DMS79 treated with DMSO at 0.1 percent for 48 hours (cell line): ENCODE measurements at regions not wholly inside any gene's neighbourhood (a gene's known extent, or its start where the extent isn't known, plus 50 kb on each side); places are given as distances from the start of the nearest gene placed in this dataset.
"Not testable (repeated sequence)": the region's sequence is repeated elsewhere in the genome, so short reads cannot be mapped to it uniquely, and the experiment has no call there.

Experiments used
- DNase-seq: peaks from one replicate; lab custom pipeline; 2025; lab: John Stamatoyannopoulos, UW

DNA sequence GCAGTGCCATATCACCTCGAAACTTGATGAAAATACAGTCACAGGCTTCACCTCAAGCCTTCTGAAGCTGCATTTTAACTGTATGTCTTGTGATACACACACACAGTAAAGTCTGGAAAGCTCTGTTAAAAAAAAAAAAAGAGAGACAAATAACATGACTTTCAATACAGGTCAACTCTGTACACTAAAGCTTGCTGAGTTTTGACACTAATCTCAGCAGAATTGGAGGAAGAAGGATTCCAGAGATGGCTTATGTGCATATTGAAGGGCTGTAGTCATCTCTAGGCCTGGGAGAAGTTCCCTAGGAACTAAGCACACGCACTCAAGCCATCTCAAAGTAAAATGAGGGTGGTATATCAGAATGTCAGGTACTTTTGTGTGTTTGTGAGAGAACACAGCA lies 875.1 kb downstream of the EPHA4 start:
- no peak for DNase-seq

DNA sequence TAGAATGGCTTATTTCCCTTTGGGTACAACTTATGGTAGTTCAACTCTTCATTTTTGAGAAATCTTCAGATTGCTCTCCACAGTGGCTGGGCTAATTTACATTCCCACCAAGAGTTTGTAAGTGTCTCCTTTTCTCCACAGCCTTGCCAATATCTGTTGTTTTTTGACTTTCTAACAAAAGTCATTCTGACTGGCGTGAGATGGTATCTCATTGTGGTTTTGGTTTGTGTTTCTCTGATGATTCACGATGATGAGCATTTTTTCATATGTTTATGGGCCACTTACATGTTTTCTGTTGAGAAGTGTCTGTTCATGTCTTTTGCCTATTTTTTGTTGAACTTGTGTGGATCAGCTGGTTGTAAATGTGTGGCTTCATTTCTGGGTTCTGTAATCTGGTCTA lies 871.0 kb downstream of the EPHA4 start:
- DNase-seq, result no peak

DNA sequence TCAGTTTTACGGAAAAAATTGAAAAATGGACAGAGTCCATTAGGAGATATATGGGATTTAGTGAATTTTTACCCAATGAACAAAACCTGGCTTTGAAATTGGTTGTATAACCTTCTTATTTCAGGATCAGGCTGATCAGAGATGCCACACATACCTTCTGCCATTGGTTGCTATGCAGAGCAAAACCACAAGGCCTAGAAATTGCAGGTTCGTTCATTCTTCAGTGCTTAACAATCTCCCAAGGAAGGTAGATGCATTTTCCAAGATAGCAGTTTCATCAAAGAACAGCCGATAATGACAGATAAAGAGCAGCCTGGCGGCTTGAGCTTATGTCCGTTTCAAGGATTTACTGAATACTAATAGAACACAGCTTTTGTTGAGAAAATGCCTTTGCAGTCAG lies 868.8 kb downstream of the EPHA4 start:
- no peak for DNase-seq

DNA sequence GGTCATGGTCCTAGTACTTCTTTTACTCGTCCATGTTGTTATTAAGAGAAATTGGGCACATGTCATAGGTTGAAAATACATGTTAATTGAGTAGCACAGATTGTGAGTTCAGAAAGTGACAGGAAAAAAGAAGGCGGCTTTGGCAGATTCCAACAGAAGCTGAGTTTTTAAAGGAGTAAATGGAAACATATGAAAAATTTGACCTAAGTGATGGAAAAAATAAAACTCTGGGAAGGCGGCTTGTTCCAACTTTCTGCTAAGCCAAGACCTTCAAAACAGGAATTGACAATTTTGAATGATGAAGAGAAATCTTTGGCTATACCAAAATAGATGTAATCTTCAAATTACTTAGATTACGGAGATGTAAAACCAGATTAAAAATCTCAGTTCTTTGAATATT lies 868.0 kb downstream of the EPHA4 start:
- no peak for DNase-seq

GRCh38 chr2:220704810-220705209 lies 867.3 kb downstream of the EPHA4 start:
- no peak for DNase-seq

GRCh38 chr2:220705678-220706077 lies 866.4 kb downstream of the EPHA4 start:
- no peak for DNase-seq

GRCh38 chr2:220707261-220707660 lies 864.8 kb downstream of the EPHA4 start:
- no peak for DNase-seq

DNA sequence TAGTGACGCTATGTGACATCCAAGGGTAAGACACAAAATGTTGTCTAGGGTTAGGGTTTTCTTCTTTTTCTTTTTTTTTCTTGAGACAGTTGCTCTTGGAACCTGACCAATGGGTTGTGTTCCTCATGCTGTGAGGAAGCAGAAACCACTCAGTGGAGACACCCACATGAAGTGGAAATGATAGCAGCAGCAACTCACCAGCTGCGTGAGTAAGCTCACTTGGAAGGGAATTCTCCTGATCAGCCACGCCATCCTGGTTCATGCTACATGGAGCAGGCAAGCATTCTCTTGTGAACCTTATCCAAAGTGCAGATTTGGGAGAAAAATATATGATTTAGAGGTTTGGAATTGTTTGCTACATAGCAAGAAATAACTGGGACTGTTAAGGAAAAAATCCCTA lies 863.7 kb downstream of the EPHA4 start:
- DNase-seq, result no peak

GRCh38 chr2:220717283-220717682 lies 854.8 kb downstream of the EPHA4 start:
- DNase-seq, result no peak

DNA sequence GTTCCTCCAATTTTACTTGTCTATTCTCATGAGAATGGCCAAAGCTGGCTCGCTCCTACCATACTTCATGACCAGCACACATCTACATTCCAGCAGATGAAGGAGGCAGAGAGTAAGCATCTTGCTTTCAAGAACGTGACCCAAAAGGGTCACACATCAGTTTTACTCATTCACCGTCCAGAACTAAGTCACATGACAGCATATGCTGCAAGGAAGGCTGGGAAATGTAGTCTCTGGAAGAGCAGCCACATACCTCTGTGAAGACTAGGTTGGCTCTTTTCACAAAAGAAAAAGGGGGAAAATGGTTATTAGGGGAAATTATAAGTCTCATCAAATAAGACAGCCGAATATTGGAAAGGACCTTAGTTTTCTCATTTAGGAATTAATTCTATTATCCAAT lies 835.3 kb downstream of the EPHA4 start:
- no peak for DNase-seq

GRCh38 chr2:220743203-220743602 lies 828.9 kb downstream of the EPHA4 start:
- no peak for DNase-seq

DNA sequence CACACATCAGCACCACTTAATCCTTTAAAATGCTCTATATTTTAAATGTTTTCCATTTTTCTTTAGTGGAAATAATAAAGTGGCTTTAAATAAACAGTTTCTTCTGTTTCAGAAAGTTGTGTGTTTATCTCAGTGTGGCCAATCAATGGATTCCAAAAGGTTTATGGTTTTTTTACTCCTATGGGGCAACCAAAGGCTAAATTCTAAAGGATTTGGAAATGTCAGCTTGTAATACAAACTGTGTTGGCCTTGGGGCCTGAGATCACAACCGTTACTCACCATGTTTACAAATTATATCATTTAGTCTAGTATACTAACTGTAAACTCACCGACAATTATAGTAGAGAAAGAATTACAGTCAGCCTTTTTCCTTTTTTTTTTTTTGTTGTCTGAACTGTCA lies 827.2 kb downstream of the EPHA4 start:
- DNase-seq, result no peak

- DNase-seq, result no peak
These were observed 826.4 kb downstream of the EPHA4 start for GRCh38 chr2:220745682-220746081.

GRCh38 chr2:220747736-220748135 lies 824.4 kb downstream of the EPHA4 start:
- DNase-seq, result no peak

- no peak for DNase-seq
These were observed 823.1 kb downstream of the EPHA4 start for GRCh38 chr2:220748875-220749479.

DNA sequence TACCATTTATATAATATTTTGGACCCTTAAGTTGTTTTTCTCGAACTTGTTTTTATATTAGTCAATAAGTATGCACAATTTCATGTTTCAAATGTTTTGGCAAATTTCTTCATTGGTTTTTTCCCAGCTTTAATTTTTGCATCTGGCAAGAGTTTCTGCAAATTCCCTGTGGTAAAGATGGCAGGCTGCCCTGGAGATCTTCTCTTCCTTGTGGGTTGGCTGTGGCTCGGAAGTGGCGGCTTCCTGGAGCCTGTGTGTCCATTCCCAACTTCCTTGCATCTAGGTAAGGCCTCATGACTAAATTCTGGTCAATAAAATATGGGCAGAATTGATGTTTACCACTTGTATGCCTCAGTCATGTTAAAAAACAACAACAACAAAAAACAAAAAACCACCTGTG lies 818.6 kb downstream of the EPHA4 start:
- DNase-seq, result no peak

GRCh38 chr2:220756653-220757052 lies 815.5 kb downstream of the EPHA4 start:
- no peak for DNase-seq

- not testable (repeated sequence) for DNase-seq
These were observed 813.7 kb downstream of the EPHA4 start for GRCh38 chr2:220758376-220758775.

GRCh38 chr2:220764171-220764570 lies 807.9 kb downstream of the EPHA4 start:
- no peak for DNase-seq

- DNase-seq, result no peak
These were observed 804.4 kb downstream of the EPHA4 start for GRCh38 chr2:220767591-220768255.

- no peak for DNase-seq
These were observed 796.1 kb downstream of the EPHA4 start for GRCh38 chr2:220775856-220776488.

DNA sequence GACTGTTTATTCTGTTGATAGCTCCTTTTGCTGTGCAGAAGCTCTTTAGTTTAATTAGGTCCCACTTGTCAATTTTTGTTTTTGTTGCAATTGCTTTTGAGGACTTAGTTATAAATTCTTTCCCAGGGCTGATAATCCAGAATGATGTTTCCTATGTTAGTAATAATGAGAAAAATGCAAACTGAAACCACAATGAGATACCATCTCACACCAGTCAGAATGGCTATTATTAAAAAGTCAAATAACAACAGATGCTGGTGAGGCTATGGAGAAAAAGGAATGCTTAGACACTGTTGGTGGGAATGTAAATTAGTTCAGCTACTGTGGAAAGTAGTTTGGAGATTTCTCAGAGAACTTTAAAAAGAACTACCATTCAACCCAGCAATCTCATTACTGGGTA lies 793.0 kb downstream of the EPHA4 start:
- not testable (repeated sequence) for DNase-seq

GRCh38 chr2:220779511-220779910 lies 792.6 kb downstream of the EPHA4 start:
- no peak for DNase-seq

GRCh38 chr2:220779931-220780330 lies 792.2 kb downstream of the EPHA4 start:
- no peak for DNase-seq
